DOHH2 (cell line): ENCODE measurements at regions not wholly inside any gene's neighbourhood (a gene's known extent, or its start where the extent isn't known, plus 50 kb on each side); places are given as distances from the start of the nearest gene placed in this dataset.

ENCODE experiments used
- EZH2phosphoT487 ChIP-seq: fragments of 200-600 bp; sonication (generic); IDR thresholded peaks from 2 replicates; pipeline ENCODE4 v1.6.1; 2017; ENCODE audit warnings: borderline replicate concordance, mild to moderate bottlenecking, antibody characterized with exemption, low read length, moderate library complexity, mixed read lengths
- TF ChIP-seq, protein P1 (sequence below): fragments of 200-600 bp; sonication (generic); IDR thresholded peaks from one replicate; pipeline ENCODE4 v1.5.1; 2014; ENCODE audit warnings: antibody characterized with exemption, mild to moderate bottlenecking, low read depth, low read length; ENCODE audit not compliant: poor library complexity, severe bottlenecking

DNA sequence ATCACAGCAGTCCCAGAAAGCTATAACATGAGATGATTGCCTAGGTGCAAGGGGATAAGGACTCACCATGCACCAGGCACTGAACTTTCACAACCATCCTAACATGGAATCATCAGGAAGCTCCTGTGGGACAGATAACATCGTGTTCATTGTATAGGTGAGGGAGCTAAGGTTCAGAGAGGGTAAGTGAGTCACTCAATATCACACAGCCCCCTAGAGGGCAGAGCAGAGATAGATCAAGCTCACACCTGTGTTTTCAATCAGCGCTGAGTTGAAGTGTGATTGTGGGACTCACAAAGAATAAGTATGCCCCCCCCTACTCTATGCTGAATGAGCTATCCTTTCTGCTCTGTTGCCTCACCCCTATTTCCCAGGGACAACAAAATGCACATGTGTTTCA, 377.7 kb upstream of the ERCC4 start:
- TF ChIP-seq, protein P1, sequence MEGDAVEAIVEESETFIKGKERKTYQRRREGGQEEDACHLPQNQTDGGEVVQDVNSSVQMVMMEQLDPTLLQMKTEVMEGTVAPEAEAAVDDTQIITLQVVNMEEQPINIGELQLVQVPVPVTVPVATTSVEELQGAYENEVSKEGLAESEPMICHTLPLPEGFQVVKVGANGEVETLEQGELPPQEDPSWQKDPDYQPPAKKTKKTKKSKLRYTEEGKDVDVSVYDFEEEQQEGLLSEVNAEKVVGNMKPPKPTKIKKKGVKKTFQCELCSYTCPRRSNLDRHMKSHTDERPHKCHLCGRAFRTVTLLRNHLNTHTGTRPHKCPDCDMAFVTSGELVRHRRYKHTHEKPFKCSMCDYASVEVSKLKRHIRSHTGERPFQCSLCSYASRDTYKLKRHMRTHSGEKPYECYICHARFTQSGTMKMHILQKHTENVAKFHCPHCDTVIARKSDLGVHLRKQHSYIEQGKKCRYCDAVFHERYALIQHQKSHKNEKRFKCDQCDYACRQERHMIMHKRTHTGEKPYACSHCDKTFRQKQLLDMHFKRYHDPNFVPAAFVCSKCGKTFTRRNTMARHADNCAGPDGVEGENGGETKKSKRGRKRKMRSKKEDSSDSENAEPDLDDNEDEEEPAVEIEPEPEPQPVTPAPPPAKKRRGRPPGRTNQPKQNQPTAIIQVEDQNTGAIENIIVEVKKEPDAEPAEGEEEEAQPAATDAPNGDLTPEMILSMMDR: peak; percentile 13
- TF ChIP-seq EZH2phosphoT487: no peak
